Activated CD8-positive, alpha-beta T cell treated with anti-CD3 and anti-CD28 coated beads for 36 hours (primary cell): ENCODE measurements at regions not wholly inside any gene's neighbourhood (a gene's known extent, or its start where the extent isn't known, plus 50 kb on each side); places are given as distances from the start of the nearest gene placed in this dataset.

Source experiments
- ATAC-seq: fragments of 200-7000 bp; cut with Tn5 transposase; one replicate; pipeline ENCODE4 v1.10.0; 2021; ENCODE audit warnings: mild to moderate bottlenecking, moderate library complexity
- CTCF ChIA-PET: fragments of 350-600 bp; sonication (Branson Sonifier 250); formaldehyde crosslinking; loops from one replicate; lab custom pipeline; 2021; ENCODE audit warnings: antibody characterized with exemption; lab: Charles Lee
- POLR2A ChIA-PET: fragments of 350-600 bp; sonication (Branson Sonifier 250); formaldehyde crosslinking; loops from one replicate; lab custom pipeline; 2021; ENCODE audit warnings: antibody characterized with exemption; lab: Charles Lee
- DNase-seq: peaks from one replicate; pipeline ENCODE4 v3.0.0-alpha.2; 2020
- H3K27ac Mint-ChIP-seq: one replicate; pipeline ENCODE4 v1.8.0; 2021; ENCODE audit warnings: mild to moderate bottlenecking, mixed read lengths
- H3K27me3 Mint-ChIP-seq: one replicate; pipeline ENCODE4 v1.8.0; 2021; ENCODE audit warnings: mixed read lengths
- H3K36me3 Mint-ChIP-seq: one replicate; pipeline ENCODE4 v1.8.0; 2021; ENCODE audit warnings: low read depth, mixed read lengths
- H3K4me1 Mint-ChIP-seq: one replicate; pipeline ENCODE4 v1.8.0; 2021; ENCODE audit warnings: low read depth, mixed read lengths
- H3K4me3 Mint-ChIP-seq: one replicate; pipeline ENCODE4 v1.8.0; 2021; ENCODE audit warnings: mild to moderate bottlenecking, moderate library complexity, mixed read lengths
- H3K9me3 Mint-ChIP-seq: one replicate; pipeline ENCODE4 v1.8.0; 2021; ENCODE audit warnings: mixed read lengths
- CTCF ChIP-seq: fragments of 200-600 bp; IDR thresholded peaks from one replicate; pipeline ENCODE4 v1.8.0; 2022; ENCODE audit warnings: antibody characterized with exemption, mild to moderate bottlenecking
- intact Hi-C: fragments of 100-400 bp; cut with micrococcal nuclease; formaldehyde crosslinking; loops from one replicate; pipeline ENCODE4 v1.10.0; 2022

GRCh38 chr1:175844877-175845276 lies 101.5 kb upstream of the TNR start:
- intact Hi-C loops = no loop called here
- POLR2A ChIA-PET = interaction anchor here (0.6 kb wide), 1 partner anchor 545 kb away, joined by 3 read pairs; no protein-coding TSS in a partner anchor
- Mint-ChIP-seq H3K4me3 (no peak overlapping the region), H3K9me3 (no peaks in the 10 kb centered on the region), H3K4me1 (no peaks in the 10 kb centered on the region), H3K27ac (no peak overlapping the region), H3K27me3 (peaks cover 18% of the 10 kb centered on the region), H3K36me3 (no peaks in the 10 kb centered on the region)
- DNase-seq (no peak), ATAC-seq (no peak)
- TF ChIP-seq CTCF = no peak
- CTCF ChIA-PET = no interaction called here

- no peaks in the 10 kb centered on the region for H3K36me3 Mint-ChIP-seq
- CTCF ChIA-PET = no interaction called here
Observed at GRCh38 chr1:175842550-175842949, 99.2 kb upstream of the TNR start.

GRCh38 chr1:175841738-175842187 lies 98.4 kb upstream of the TNR start:
- intact Hi-C loops = no loop called here
- H3K4me1 Mint-ChIP-seq = no peaks in the 10 kb centered on the region
- no peak for ATAC-seq
- ChIA-PET POLR2A (no interaction called here), CTCF (interaction anchor here (0.6 kb wide), 1 partner anchor 84 kb away, joined by 3 read pairs; no protein-coding TSS in a partner anchor)
- no peak for TF ChIP-seq CTCF
- H3K27ac Mint-ChIP-seq = no peak overlapping the region
- H3K27me3 Mint-ChIP-seq = peaks cover 17% of the 10 kb centered on the region
- no peaks in the 10 kb centered on the region for H3K36me3 Mint-ChIP-seq
- H3K4me3 Mint-ChIP-seq = no peak overlapping the region
- no peaks in the 10 kb centered on the region for H3K9me3 Mint-ChIP-seq
- no peak for DNase-seq

More at GRCh38 chr1:175842550-175842949, 99.2 kb upstream of the TNR start:
- H3K4me3 Mint-ChIP-seq = no peak overlapping the region
- intact Hi-C loops = no loop called here
- H3K27ac Mint-ChIP-seq = no peak overlapping the region
- no peak for DNase-seq
- POLR2A ChIA-PET = no interaction called here
- no peak for ATAC-seq
- H3K4me1 Mint-ChIP-seq = no peaks in the 10 kb centered on the region
- H3K9me3 Mint-ChIP-seq = no peaks in the 10 kb centered on the region
- no peak for TF ChIP-seq CTCF
- peaks cover 19% of the 10 kb centered on the region for H3K27me3 Mint-ChIP-seq

GRCh38 chr1:175840787-175841186 lies 97.4 kb upstream of the TNR start:
- no peaks in the 10 kb centered on the region for H3K36me3 Mint-ChIP-seq
- DNase-seq = no peak
- ChIA-PET POLR2A (no interaction called here), CTCF (interaction anchor here (1.3 kb wide), 1 partner anchor 49 kb away, joined by 3 read pairs; no protein-coding TSS in a partner anchor)
- ATAC-seq = no peak
- no peak for TF ChIP-seq CTCF
- H3K4me1 Mint-ChIP-seq = no peaks in the 10 kb centered on the region
- H3K27me3 Mint-ChIP-seq = peaks cover 16% of the 10 kb centered on the region
- intact Hi-C loops = no loop called here
- H3K4me3 Mint-ChIP-seq = no peak overlapping the region
- no peak overlapping the region for H3K27ac Mint-ChIP-seq
- no peaks in the 10 kb centered on the region for H3K9me3 Mint-ChIP-seq

GRCh38 chr1:175839779-175840669 lies 96.6 kb upstream of the TNR start:
- DNase-seq (peak; percentile 12), ATAC-seq (peak; percentile 76)
- intact Hi-C loops = no loop called here
- Mint-ChIP-seq H3K4me3 (no peak overlapping the region), H3K9me3 (no peaks in the 10 kb centered on the region), H3K36me3 (no peaks in the 10 kb centered on the region), H3K27ac (no peak overlapping the region), H3K4me1 (no peaks in the 10 kb centered on the region), H3K27me3 (peaks cover 13% of the 10 kb centered on the region)
- POLR2A ChIA-PET = no interaction called here
- CTCF ChIA-PET = interaction anchor here (1.3 kb wide), 1 partner anchor 48 kb away, joined by 3 read pairs; no protein-coding TSS in a partner anchor
- TF ChIP-seq CTCF = no peak
